NCI-H345 (cell line): ENCODE measurements at regions not wholly inside any gene's neighbourhood (a gene's known extent, or its start where the extent isn't known, plus 50 kb on each side); places are given as distances from the start of the nearest gene placed in this dataset.
"Not testable (repeated sequence)": the region's sequence is repeated elsewhere in the genome, so short reads cannot be mapped to it uniquely, and the experiment has no call there.

ENCODE experiments used
- DNase-seq: peaks from one replicate; lab custom pipeline; 2025; lab: John Stamatoyannopoulos, UW

DNA sequence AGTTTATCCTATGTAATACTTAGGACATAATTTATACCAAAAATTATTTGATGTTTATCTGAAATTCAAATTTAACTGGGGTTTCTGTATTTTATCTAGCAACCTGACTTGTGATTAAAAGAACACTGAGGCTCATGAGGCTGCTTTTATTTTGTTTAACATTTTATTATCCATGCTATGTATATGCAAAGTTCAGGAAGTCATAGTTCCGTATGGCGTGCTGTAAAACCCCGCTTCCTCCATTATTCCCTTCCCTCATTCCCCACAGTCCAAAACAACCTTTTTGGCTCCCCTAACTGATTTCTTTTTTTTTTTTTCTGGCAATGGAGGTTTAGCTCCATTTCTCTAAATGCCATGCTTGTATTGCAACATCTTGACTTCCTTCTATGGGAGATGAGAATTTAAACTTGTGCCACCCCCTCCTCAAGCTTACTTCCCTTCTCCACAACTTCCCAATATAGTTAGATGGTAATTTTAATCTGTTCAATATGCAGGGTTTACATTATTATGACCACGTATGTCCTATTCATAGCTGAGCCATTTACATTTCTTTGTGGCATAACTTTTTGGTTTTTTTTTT is 138.0 kb upstream of the DNAH14 start:
- no peak for DNase-seq

DNA sequence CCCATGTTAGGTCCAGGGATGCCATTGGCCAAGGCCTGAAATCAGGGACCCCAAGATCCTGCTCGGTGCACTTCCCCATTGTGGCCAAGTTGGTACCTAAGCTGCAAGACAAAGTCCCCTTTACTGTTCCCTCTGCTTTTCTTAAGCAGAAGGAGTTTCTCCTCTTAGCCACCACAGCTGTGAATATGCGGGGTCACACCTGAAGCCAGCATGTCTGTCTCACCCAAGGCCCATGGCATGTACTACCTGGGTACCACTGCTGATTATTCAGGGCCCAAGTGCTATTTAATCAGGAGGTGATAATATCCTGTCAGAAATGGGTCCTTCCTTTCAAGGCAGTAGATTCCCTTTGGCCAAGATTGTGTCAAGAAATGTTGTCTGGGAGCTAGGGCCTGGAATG is 133.9 kb upstream of the DNAH14 start:
- no peak for DNase-seq

DNA sequence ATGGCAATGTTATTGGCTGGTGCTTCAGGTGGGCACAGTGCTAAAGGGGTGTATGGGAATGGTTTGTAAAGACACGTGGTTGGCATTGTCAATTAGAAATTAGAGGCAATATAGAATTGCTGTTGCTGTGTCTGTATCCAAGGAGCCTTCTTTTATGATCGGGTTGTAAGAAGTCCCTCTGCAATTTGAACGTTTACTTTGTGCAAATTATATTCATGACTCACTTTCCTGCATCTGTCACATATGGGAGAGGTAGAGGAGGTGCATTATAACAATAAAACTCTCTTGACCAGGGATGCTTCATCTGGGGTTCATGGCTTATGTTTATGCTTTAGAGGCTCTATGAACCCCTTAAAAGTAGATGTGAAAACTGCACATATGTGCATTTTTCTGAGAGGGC is 130.4 kb upstream of the DNAH14 start:
- DNase-seq = no peak

DNA sequence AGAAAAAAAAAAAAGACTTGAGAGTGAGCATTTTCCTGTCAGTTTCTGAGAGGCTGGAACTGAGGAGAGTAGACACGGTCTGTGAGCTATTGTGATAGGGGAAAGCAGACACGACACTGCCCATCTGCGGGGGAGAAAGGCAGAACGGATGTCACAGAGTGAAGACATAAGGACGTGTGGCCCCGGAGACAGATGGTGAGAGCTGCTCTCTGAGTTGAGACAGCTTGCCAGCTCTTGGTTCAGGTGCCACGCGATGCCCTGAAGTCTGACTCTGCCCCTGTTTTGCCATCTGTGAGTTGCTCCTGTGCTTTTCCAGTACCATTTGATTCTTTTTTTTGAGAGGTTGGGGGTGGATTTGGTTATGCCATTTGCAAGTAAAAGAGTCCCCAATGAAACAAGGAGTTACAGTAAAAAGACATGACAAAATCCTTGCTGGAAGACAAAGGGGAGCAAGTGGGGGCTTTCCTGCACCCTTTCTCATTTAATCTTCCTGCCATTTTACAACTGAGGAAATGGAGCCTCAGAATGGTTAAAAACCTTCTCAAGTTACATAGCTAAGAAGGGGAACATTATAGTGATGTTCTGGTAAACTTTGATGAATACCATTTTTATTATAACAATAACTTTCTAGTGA is 128.9 kb upstream of the DNAH14 start:
- no peak for DNase-seq

DNA sequence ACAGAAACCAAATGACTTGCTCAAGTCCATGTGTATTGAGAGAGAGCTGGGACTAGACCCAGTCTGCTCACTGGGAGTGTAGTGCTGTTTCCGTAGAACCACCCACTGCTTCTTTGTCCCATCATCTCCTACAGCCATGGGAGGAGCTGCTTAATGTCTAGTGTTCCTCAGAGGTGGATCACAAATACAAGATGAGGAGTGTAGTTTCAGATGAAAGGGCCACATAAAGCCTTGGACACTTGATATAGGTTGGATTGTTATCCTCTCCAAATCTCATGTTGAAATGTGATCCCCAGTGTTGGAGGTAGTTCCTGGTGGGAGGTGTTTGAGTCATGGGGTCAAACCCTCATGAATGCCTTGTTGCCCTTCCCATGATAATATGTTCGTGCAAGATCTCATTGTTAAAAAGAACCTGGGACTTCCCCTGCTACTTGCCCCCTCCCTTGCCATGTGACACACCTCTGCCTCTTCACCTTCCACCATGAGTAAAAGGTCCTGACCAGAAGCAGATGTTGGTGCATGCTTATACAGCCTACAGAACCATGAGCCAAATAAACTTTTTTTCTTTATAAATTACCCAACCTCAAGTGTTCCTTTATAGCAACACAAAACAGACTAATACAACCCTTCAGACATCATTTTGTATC is 127.5 kb upstream of the DNAH14 start:
- DNase-seq = no peak

DNA sequence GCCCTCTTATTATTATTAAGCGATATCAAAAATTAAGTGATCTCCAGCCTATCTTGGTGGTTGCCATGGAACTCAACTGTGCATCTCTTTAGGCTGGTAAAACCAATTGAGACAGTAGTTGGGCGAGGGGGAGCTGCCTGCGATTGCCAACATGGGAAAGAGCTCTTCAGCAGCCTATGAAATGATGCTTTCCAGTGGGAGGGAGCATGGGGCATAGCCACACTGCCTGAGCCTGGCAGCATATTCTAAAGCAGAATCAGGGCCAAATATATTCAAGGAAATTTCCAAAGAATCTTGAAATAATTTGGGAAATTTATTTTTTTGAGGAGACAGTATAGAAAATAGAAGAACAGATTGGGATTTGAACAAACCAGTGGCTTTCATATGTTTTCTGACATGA is 126.9 kb upstream of the DNAH14 start:
- no peak for DNase-seq

DNA sequence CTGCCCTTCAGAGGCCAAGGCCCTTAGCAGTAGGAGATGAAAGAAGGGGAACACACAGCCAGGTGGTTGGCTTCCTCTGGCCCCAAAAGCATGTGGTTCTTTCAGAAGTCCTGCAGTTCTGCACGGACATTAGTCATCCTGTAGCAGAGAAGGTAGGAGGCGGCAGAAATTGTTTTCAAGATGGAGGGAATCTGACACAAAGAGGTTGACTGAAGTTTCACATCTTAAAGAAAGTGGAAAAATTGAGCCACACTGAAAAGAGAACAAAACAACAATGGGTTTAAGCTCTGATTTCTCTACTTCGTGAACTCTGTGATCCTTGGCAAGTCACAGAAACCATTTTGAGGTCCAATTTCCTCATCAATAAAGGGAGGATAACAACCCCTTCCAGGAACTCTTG is 125.3 kb upstream of the DNAH14 start:
- DNase-seq = no peak

DNA sequence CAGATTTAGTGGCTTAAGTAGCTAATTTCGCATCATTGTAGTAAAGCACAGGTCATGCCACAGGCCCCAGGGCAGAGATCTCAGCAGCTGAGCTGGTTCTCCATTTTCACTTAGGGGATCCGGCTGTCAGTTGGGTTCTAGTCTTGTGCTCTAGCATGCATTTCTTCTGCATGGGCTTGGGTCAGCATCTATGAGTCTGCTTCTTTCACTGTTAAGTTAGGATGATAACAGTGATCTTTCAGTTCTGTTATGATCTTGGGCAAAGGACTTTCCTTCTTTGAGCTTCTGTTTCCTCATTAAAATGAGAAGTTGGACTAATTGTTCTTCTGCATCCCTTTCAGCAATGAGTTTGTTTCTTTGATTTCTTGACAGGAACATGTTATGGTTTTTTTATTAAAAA is 123.6 kb upstream of the DNAH14 start:
- no peak for DNase-seq

DNA sequence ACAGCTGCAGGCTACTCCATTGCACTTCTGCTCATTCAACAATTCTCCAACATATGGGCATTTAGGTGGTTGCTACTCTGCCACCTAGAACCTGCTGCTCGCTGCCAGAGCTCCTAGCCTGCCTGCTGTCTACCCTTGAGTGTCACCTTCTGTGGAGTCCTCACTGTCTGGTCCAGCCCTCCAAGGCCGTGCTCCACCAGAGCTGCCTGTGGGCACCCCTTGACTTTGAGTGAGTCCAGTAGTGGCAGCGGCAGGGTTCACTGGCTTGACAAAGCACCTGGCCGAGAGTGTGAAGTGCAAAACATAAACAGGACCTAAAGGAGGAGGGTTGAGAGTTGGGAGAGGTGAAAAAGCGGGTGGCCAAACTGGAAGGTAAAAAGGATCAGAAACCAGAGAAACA is 120.3 kb upstream of the DNAH14 start:
- DNase-seq = no peak

DNA sequence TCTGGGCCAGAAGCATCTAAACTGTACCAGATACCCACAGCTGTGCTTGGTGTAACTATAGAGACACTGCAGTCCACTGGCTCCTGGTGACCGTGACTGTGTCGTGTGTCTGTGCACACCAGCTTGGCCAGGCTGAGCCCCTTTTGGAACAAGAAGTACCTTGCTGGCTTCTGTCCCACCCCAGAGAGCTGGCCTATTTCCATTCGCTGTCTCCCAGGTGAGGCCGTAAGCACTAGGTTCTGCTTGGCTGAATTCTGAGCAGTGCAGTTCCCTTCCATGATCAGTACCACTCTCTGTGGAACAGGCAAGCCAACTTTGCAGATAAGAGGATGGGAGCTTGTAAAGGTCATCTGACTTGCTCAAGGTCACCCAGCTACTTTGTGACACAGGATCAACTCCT is 119.9 kb upstream of the DNAH14 start:
- DNase-seq = no peak

DNA sequence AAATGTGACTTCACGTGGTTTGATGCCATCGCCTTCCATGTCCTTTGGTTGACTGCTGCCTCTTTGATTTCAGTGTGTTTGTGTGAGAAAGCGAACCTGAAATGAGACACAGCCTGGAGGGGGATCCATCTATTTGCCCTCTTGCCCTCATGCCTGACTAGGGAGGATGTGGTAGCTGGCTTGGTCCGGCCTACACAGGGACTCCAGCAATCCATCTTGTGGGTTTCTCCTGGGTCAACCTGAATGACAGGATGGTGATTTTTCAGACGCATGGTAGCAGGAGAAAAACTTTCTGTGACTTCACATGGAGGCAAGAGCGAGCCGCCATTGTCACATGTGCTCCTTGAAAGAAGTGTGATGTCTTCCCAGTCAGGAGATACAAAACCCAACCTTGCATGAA is 117.9 kb upstream of the DNAH14 start:
- no peak for DNase-seq

DNA sequence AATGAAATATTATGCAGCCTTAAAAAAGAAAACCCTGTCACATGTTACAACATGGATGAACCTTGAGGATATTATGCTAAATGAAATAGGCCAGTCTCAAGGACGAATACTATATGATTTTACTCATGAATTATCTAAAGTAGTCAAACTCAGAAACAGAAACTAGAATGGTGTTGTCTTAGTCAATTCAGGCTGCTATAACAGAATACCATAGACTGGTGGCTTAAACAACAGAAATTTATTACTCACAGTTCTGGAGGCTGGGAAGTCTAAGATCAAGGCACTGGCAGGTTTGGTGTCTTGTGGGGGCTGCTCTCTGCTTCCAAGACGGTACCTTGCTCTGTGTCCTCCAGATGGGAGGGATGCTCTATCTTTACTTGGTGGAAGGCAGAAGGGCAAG is 113.8 kb upstream of the DNAH14 start:
- DNase-seq = no peak

DNA sequence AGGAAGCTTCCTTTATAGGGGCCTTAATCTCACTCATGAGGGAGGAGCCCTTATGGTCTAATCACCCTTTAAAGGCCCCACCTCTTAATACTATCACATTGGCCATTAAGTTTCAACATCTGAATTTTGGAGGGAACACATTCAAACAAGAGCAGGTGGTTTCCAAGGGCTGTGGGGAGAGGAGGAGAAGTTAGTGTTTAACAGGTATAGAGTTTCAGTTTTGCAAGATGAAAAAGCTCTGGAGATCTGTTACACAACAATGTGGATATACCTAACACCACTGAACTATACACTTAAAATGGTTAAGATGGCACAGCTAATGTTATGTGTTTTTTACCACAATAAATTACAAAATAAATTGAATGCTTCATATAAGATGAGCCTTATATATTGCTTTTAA is 113.4 kb upstream of the DNAH14 start:
- no peak for DNase-seq

DNA sequence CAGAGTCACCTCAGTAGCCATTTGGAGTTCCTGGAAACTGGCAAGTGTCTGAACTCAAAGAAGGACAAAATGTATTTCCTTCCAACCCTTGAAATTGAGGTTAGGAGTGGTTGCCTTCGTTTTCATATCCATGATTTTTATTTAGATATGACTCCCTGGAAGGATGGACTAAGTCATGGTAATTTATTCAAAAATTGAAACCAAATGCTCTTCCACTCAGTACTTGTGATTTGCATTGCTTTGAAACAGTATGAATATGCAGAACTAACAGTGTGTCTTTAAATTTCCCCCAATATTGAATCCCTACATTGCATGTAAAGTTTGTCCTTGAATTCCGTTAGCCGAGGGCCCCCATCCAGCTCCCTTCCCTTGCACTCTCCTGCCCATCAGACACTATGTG is 112.1 kb upstream of the DNAH14 start:
- DNase-seq = no peak

DNA sequence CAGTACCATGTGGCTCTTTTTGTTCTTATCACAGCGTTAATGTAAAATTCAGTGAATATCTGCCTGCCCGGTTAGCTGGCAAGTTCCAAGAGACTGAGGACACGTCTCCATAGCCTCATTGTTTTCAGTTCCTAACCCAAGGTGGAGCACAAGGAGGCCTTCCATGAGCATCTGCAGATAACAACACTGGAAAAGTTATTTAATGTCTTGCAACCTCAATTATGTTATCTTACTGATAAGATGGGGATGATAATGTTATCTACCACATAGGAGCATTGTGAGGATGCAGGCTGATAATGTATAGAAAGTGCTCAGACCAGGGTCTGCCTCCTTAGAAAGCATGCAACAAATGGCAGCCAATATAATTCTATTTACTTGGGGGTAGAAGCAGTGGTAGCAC is 109.6 kb upstream of the DNAH14 start:
- DNase-seq = no peak

DNA sequence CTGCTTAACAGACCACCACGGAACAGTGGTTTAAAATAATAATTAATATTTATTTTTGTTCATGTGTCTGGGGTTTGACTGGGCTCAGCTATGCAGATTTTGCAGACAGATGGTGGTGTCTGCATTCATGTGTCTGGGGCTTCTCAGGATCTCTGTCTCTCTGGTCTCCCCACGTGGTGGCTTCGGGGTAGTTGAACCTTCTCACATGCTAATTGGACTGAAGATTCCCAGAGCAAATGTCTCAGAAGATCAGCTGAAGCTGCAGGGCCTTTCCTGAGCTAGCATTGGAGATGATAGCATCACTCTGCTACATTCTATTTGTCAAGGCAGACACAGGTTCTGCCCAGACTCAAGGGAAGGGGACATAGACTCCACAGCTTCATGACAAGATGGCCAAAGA is 109.1 kb upstream of the DNAH14 start:
- no peak for DNase-seq

DNA sequence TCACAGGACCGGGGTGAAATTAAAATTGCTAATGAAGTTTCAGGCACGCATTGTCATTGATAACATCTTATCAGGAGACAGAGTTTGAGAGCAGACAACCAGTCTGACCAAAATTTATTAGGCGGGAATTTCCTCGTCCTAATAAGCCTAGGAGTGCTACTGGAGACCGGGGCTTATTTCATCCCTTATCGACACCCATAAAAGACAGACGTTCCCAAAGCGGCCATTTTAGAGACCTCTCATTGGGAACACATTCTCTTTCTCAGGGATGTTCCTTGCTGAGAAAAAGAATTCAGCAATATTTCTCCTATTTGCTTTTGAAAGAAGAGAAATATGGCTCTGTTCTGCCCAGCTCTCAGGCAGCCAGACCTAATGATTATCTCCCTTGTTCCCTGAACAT is 107.7 kb upstream of the DNAH14 start:
- DNase-seq = not testable (repeated sequence)

DNA sequence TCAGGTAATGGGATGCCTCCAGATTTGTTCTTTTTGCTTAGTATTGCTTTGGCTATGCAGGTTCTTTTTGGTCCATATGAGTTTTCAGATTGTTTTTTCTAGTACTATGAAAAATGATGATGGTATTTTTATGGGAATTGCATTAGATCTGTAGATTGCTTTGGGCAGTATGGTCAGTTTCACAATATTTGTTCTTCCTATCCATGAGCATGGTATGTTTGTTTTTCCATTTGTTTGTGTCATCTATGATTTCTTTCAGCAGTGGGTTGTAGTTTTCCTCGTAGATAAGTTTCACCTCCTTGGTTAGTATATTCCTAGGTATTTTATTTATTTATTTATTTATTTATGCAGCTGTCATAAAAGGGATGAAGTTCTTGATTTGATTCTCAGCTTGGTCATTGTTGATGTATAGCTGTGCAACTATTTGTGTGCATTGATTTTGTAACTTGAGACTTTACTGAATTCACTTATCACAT is 103.9 kb upstream of the DNAH14 start:
- DNase-seq = no peak

DNA sequence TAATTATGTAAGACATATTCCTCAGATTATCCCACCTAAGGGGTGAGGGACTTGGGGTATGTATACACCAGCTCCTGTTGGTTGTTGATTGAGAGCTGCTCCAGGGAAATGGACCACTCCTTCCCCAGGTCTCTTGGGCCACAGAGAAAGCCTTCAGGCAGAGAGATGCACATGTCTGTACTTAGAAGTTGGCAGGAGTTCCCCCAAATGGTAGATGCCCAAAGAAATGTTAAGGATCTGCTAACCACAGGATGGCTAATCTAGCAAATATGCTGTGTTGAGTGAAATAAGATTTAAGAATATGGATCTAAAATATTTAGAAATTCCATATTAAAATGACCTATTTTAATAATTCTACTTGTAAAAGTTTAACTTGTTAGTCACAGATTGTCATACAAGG is 100.8 kb upstream of the DNAH14 start:
- DNase-seq = no peak

DNA sequence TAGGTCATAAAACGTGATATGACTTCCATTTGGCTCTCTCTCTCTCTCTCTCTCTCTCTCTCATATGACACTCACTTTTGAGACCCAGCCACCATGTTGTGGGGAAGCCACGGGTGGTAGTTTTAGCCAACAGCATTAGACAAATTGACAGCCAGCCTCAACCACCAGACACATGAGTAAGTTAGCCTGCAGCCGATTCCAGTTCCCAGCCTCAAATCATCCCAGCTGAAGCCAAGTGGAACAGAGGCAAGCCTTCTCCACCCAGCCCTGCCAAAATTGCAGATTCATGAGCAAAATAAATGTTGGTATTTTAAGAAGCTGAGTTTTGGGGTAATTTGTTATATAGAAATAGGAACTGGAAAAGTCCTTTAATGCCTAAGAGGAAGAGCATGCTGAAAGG is 98.0 kb upstream of the DNAH14 start:
- DNase-seq = no peak

DNA sequence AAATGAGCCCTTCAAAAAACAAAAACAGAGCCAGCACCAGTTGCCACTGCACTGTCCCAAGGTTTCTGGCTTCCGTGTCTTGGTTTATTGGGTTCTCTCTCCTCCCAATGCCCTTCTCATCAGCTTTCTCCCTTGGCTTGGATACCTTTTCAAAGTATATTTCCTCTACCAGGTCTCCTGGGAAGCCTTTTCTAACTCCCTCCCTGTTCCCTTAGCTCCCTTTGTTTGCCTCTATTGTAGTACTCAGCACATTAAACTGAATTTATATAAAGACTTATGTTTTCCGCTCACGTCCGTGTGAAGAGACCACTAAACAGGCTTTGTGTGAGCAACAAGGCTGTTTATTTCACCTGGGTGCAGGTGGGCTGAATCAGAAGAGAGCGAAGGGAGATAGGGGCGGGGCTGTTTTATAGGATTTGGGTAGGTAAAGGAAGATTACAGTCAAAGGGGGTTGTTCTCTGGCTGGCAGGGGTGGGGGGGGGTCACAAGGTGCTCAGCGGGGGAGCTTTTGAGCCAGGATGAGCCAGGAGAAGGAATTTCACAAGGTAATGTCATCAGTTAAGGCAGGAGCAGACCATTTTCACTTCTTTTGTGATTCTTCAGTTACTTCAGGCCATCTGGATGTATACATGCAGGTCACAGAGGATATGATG is 89.7 kb upstream of the DNAH14 start:
- not testable (repeated sequence) for DNase-seq

DNA sequence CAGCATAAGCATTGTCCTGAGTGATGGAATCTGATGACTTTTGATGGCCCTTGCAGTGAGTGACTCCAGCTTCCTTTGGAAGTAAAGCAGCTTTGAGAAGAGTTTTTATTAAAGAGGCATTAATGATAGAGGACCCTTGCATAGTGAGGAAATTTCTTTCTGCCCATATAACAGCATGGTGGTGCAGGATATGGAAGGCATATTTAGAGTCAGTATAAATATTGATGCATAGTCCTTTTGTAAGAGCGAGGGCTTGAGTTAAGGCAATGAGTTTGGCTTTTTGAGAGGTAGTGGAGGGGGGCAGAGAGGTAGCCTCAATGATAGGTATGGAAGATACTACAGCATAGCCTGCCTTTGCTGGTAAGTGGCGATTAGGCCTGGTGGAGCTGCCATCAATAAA is 87.7 kb upstream of the DNAH14 start:
- DNase-seq = not testable (repeated sequence)
